ENCODE measurements at regions not wholly inside any gene's neighbourhood (a gene's known extent, or its start where the extent isn't known, plus 50 kb on each side); places are given as distances from the start of the nearest gene placed in this dataset.
"Not testable (repeated sequence)": the region's sequence is repeated elsewhere in the genome, so short reads cannot be mapped to it uniquely, and the experiment has no call there.

DNA sequence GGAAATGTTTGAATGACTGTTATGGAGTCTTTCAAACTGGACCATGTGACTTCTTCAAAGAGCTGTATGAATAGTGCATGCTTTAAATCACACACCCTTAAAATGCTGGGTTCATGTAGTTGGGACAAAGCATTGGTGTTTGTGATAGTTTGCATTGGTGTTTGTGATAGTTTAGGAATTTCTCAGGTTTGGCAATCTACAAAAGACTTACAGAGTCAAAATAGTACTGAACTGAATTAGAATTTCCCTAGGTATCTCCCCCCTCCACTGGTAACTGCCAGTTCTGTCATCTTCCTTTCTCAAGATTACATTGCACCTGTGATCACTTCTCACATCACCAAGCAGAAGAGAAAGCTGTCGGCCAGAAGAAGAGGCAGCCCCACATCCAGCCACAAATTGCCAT, 261.1 kb downstream of the GATA3 start:
- DNase-seq = no peak

- DNase-seq = no peak
These were observed 261.8 kb downstream of the GATA3 start for GRCh38 chr10:8316284-8316683.

DNA sequence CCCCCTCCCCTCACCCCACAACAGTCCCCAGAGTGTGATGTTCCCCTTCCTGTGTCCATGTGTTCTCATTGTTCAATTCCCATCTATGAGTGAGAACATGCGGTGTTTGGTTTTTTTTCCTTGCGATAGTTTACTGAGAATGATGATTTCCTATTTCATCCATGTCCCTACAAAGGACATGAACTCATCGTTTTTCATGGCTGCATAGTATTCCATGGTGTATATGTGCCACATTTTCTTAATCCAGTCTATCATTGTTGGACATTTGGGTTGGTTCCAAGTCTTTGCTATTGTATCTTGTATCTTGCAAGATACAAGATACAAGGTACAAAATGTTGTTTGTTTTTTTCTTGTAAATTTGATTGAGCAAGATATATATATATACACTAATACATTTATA, 263.9 kb downstream of the GATA3 start:
- not testable (repeated sequence) for DNase-seq

DNA sequence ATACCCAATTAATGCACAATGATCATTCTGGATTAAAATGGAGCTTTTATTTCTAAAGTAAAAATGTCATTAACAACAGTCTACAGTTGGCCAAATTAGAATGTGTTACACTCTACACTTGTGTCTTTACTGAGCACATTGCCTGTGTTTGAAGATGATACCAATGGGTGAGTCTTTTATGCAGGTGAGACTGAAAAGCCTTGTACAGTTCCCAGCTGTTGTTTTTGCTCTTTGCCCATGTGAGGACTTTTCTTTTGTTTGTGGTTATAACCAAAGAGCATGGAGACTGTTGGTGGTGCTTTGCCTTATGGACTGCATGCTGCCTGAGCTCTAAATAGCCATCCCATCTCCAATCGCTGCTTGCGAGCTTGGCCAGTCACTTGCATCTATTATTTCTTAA, 264.5 kb downstream of the GATA3 start:
- no peak for DNase-seq

DNA sequence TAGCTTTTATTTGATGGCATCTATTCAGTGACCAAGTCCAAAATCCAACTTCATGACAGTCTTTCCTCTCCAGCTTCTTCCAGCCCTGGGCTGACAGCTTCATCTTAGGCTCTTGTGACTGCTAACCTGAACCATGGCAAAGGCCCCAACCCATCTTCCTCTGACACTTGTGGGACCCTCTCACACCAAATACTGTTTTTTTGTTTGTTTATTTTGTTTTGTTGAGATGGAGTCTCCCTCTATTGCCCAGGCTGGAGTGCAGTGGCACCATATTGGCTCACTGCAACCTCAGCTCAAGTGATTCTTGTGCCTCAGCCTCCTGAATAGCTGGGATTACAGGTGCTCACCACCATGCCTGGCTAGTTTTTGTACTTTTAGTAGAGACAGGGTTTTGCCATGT, 265.2 kb downstream of the GATA3 start:
- no peak for DNase-seq

- DNase-seq = no peak
These were observed 267.5 kb downstream of the GATA3 start for GRCh38 chr10:8321990-8322389.

DNA sequence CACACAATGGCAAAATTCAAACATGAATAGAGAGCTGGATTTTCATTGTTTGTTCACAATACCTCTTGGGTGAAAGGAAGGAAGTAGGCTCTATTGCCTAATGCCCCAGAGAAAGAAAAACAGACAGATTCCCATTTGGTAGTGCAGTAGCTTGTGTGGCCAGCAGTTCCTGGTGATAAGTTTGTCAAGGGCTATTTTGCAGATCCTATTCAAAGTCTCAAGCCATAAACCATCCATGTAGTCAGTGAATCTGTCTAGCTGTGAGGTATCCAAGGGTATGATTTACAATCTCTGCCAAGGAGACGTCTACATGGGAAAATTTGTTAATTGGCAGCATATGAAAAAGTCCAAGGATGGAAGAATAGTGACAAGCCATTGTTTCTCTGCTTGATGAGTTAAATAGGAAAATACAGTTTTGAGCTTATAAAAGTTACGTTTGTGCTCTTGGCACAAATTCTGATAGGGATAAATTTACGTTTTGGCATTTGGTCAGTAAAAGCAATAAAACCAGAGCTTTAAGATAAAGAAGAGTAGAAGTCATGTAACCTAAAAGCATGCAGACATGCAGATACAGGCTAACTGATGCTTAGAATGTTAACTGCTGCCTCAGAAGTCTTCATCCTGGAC, 269.1 kb downstream of the GATA3 start:
- DNase-seq = no peak

GRCh38 chr10:8325024-8325980, 270.8 kb downstream of the GATA3 start:
- no peak for DNase-seq

- no peak for DNase-seq
These were observed 272.1 kb downstream of the GATA3 start for GRCh38 chr10:8326396-8327139.

GRCh38 chr10:8327140-8327423, 272.6 kb downstream of the GATA3 start:
- DNase-seq = no peak

GRCh38 chr10:8331387-8331786, 276.9 kb downstream of the GATA3 start:
- DNase-seq = peak in 1 of 2 experiments; percentile 39

DNA sequence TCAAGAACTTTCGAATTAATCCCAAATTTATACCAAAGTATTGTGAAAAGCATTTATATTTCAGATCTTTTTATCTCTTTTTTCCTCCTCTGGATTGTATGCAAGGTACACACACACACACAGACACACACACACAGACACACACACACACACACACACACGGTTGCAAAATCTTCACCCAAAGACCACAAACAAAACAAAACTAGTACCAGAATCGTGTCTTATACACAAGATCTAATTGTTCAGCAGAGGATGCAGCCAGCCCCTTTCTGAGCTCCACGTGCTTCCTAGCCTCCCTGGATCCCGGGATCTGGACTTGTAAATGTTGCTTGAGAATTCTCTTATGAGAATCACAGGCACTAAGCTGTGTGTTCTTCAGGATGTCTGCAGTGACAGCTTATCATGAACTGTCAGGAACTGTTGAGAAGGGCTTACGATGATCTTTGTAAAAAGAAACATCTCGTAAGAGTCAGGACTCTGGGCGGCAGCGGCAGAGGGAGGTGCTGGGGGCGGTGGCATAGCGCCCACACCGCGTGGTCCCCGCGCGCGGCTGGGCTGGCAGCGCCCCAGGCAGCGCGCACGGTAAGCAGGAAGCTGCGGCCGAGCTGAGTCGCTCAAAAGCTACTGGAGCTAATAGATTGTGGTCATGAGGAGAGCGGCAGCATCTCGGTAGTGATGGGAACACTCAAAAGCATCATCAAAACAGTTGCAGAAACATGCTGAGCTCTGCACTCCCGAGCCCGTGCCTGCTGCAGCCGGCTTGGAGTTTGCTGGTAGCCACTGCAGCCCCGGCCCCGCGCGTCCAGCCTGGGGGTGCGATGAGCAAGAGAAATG, 277.6 kb downstream of the GATA3 start:
- peak; percentile 70 to 83 for DNase-seq

DNA sequence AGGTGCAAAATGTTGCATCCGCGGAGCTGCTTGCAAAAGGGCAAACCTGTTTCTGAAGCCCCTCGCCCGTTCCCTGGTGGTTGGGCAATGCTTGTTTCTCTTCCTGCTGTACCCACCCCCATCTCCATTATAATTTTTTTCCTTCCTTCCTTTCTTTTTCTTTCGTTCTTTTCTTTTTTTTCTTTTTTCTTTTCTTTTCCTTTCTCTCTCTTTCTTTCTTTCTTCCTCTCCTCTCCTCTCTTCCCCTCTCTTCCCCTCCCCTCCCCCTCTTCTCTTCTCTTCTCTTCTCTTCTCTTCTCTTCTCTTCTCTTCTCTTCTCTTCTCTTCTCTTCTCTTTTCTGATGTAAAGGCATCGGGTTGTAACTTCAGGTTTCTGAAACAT, 278.2 kb downstream of the GATA3 start:
- no peak for DNase-seq

DNA sequence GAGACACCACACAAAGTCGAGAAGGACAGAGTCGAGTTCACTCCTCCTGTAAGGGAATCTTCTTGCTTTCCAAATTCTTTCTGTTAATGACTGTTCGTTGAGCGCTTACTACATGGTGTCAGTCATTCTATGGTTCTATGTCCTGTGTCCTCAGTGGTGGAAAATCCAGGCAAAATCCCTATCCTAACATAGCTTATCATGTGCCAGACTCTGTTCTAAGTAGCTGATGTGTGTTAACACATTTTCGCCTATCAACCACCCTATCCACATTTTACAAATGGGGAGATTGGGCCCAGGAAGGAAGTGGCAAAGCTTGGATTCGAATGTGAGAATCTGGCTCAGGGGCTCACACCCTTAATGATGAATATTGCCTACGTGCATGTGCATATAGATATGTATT, 280.1 kb downstream of the GATA3 start:
- DNase-seq = no peak

- DNase-seq = no peak
These were observed 282.3 kb downstream of the GATA3 start for GRCh38 chr10:8336629-8337331.

GRCh38 chr10:8337332-8337651, 282.8 kb downstream of the GATA3 start:
- no peak for DNase-seq

DNA sequence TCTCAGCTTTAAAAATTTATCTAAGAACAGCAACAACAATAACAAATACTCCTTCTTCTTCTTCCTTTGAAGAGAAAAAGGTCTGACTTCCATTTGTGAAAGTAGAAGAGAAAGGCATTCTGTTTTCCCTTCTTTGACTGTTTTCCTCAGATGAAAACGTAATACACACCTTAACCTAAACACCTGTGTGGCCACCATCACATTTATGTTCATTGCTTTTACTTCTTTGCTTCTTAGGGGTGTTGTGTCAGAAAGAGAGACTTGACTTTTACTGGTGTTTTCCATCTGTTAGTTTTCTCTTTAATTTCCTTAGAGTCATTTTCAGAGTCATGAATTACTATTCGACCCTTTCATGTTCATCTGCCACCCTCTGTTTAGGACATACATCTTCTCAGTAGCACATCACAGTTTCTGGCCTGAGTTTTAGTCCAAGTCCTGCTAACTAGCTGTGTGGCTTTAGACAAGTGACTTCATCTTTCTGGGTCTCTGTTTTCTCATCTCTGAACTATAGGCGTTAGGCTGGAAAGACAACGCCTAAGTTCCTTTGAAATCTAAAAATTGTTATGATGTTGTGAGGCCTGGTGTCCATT, 283.8 kb downstream of the GATA3 start:
- DNase-seq = no peak

DNA sequence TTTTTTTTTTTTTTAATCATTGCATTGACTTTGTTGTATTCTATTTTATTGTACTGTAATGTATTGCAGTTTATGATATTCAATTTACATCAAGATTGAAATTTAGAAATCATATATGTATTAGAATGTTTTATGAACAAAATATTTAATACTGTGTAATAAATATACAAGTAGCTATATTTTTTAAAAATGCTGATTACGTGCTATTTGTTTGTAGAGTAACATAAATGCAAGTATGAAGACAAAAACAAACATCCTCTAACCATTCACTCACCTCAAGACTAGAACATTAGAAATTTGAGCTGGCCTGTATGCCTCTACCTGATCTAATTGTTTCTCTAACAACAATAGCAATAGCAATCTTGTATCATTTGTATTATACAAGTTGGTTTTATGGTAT, 290.3 kb downstream of the GATA3 start:
- DNase-seq = no peak

- no peak for DNase-seq
These were observed 292.4 kb downstream of the GATA3 start for GRCh38 chr10:8346861-8347260.

DNA sequence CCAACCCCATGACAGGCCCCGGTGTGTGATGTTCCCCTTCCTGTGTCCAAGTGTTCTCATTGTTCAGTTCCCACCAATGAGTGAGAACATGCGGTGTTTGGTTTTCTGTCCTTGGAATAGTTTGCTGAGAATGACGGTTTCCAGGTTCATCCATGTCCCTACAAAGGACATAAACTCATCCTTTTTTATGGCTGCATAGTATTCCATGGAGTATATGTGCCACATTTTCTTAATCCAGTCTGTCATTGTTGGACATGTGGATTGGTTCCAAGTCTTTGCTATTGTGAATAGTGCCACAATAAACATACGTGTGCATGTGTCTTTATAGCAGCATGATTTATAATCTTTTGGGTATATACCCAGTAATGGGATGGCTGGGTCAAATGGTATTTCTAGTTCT, 293.1 kb downstream of the GATA3 start:
- not testable (repeated sequence) for DNase-seq

DNA sequence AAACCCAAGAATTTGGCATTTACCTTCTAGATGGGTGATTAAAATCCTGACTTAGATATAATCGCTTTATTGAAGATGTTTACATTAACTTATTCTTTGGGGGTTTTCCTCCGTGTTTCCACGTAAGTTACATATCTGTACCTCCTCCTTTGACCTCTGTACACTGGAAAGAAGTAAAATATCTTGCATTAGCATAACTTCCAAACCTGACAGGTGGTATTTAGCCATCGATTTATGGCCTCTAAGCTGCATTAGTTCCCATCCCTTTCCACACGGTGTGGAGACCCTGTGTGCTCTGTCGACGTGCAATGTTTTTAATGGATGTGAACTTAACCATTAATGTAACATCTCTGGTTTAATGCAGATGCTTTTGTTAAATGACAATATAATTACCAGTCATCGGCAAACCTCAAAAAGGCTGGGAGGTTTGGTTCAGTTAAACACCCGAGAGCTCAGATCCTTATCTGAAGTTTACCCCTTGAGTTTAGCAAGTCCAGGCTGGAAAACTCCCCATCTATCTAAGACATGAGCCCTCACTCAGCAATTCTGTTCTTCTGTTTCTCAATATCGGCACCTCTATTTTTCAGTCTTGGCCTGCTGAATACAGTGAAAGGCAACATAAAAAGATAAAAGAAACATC, 295.2 kb downstream of the GATA3 start:
- no peak for DNase-seq
